WTC11 (cell line): ENCODE measurements at regions not wholly inside any gene's neighbourhood (a gene's known extent, or its start where the extent isn't known, plus 50 kb on each side); places are given as distances from the start of the nearest gene placed in this dataset.

Experiments
- ATAC-seq: fragments of 200-7000 bp; cut with Tn5 transposase; 2 replicates; pipeline ENCODE4 v1.10.0; 2021; ENCODE audit warnings: mild to moderate bottlenecking, moderate library complexity
- CTCF ChIA-PET: fragments of 300-600 bp; sonication (Branson Sonifier 250); formaldehyde crosslinking; loops from one replicate; lab custom pipeline; 2021; ENCODE audit warnings: antibody characterized with exemption; lab: Charles Lee
- POLR2A ChIA-PET: fragments of 350-600 bp; sonication (Branson Sonifier 250); formaldehyde crosslinking; loops from one replicate; lab custom pipeline; 2021; ENCODE audit warnings: antibody characterized with exemption; lab: Charles Lee
- DNase-seq: peaks from one replicate; pipeline ENCODE4 v3.0.0; 2021; ENCODE audit warnings: low spot score
- H3K27ac Mint-ChIP-seq: 2 replicates; pipeline ENCODE4 v1.8.0; 2021; ENCODE audit warnings: mixed read lengths
- H3K27me3 Mint-ChIP-seq: 2 replicates; pipeline ENCODE4 v1.8.0; 2021; ENCODE audit warnings: low read depth, mild to moderate bottlenecking, moderate library complexity, mixed read lengths
- H3K36me3 Mint-ChIP-seq: 2 replicates; pipeline ENCODE4 v1.8.0; 2021; ENCODE audit warnings: mixed read lengths
- H3K4me1 Mint-ChIP-seq: 2 replicates; pipeline ENCODE4 v1.8.0; 2022; ENCODE audit warnings: mixed read lengths
- H3K4me3 Mint-ChIP-seq: 2 replicates; pipeline ENCODE4 v1.8.0; 2021; ENCODE audit warnings: mild to moderate bottlenecking, moderate library complexity, mixed read lengths
- H3K9me3 Mint-ChIP-seq: 2 replicates; pipeline ENCODE4 v1.8.0; 2021; ENCODE audit warnings: mixed read lengths
- ELF4 ChIP-seq: sonication (generic); formaldehyde crosslinking; IDR thresholded peaks from 2 replicates; pipeline ENCODE4 v1.8.1; 2022; ENCODE audit warnings: low read depth, mild to moderate bottlenecking, moderate library complexity, missing genetic modification reagents
- FOXK1 ChIP-seq: sonication (generic); formaldehyde crosslinking; IDR thresholded peaks from 2 replicates; pipeline ENCODE4 v1.8.0; 2022; ENCODE audit warnings: mild to moderate bottlenecking, moderate library complexity, missing genetic modification reagents
- GRHL2 ChIP-seq: fragments of 250-450 bp; sonication (Bioruptor Pico); IDR thresholded peaks from 2 replicates; pipeline ENCODE4 v1.8.0; 2022; ENCODE audit warnings: mild to moderate bottlenecking, moderate library complexity; ENCODE audit not compliant: insufficient replicate concordance, severe bottlenecking
- IRF2 ChIP-seq: sonication (generic); formaldehyde crosslinking; IDR thresholded peaks from 2 replicates; pipeline ENCODE4 v1.8.0; 2022; ENCODE audit warnings: low read depth, missing genetic modification reagents, borderline replicate concordance
- JUN ChIP-seq: sonication (generic); formaldehyde crosslinking; IDR thresholded peaks from 2 replicates; pipeline ENCODE4 v1.8.0; 2023; ENCODE audit warnings: mild to moderate bottlenecking, missing genetic modification reagents
- MXD4 ChIP-seq: fragments of 250-450 bp; sonication (Bioruptor Pico); IDR thresholded peaks from 2 replicates; pipeline ENCODE4 v1.8.0; 2021; ENCODE audit warnings: mild to moderate bottlenecking, moderate library complexity, borderline replicate concordance
- NFATC4 ChIP-seq: fragments of 250-450 bp; sonication (Bioruptor Pico); IDR thresholded peaks from 2 replicates; pipeline ENCODE4 v1.9.0; 2021; ENCODE audit warnings: mild to moderate bottlenecking
- NR2C2 ChIP-seq: sonication (generic); formaldehyde crosslinking; IDR thresholded peaks from 2 replicates; pipeline ENCODE4 v1.8.0; 2022; ENCODE audit warnings: mild to moderate bottlenecking, missing genetic modification reagents
- RELA ChIP-seq: sonication (generic); formaldehyde crosslinking; IDR thresholded peaks from 2 replicates; pipeline ENCODE4 v1.8.1; 2022; ENCODE audit warnings: missing genetic modification reagents, mild to moderate bottlenecking, borderline replicate concordance
- ZNF121 ChIP-seq: sonication (generic); formaldehyde crosslinking; IDR thresholded peaks from 2 replicates; pipeline ENCODE4 v1.8.0; 2023; ENCODE audit warnings: missing genetic modification reagents
- ZNF416 ChIP-seq: fragments of 250-450 bp; sonication (Bioruptor Pico); IDR thresholded peaks from 2 replicates; pipeline ENCODE4 v1.9.0; 2021; ENCODE audit warnings: mild to moderate bottlenecking, inconsistent platforms
- ZNF423 ChIP-seq: fragments of 250-450 bp; sonication (Bioruptor Pico); IDR thresholded peaks from 2 replicates; pipeline ENCODE4 v2.1.2; 2022; ENCODE audit warnings: mild to moderate bottlenecking, moderate library complexity
- TF ChIP-seq, protein P1 (sequence below): sonication (generic); formaldehyde crosslinking; IDR thresholded peaks from 2 replicates; pipeline ENCODE4 v1.8.1; 2022; ENCODE audit warnings: mild to moderate bottlenecking, moderate library complexity, missing genetic modification reagents
- TF ChIP-seq, protein P2 (sequence below): sonication (generic); formaldehyde crosslinking; IDR thresholded peaks from 2 replicates; pipeline ENCODE4 v1.8.1; 2022; ENCODE audit warnings: missing genetic modification reagents, borderline replicate concordance
- TF ChIP-seq, protein P3 (sequence below): sonication (generic); formaldehyde crosslinking; IDR thresholded peaks from 2 replicates; pipeline ENCODE4 v1.8.0; 2022; ENCODE audit warnings: mild to moderate bottlenecking, missing genetic modification reagents
- TF ChIP-seq, protein P4 (sequence below): sonication (generic); formaldehyde crosslinking; IDR thresholded peaks from 2 replicates; pipeline ENCODE4 v1.8.1; 2022; ENCODE audit warnings: low read depth, mild to moderate bottlenecking, moderate library complexity, missing genetic modification reagents, borderline replicate concordance

DNA sequence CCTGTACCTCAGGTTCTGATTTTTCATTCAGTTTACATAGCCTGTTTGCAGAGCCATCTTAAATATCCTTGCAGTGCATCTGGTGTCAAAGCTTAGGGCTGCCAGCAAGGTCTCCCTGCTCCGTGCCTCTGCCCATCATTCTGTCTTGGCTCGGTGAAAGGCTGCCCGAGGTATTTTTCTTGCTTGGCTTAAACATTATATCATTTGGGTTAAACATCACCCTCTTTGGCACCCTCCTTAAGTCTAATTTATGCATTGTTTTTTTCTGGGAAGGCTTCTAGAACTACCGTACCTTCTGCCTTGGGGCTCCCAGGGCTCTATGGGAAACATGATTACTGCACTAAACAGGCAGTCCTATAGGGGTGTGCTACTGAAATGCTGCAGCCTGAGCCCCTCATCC lies 158.6 kb upstream of the CELF4 start:
- H3K9me3 Mint-ChIP-seq, result no peaks in the 10 kb centered on the region
- DNase-seq, result no peak
- no peaks in the 10 kb centered on the region for H3K36me3 Mint-ChIP-seq
- POLR2A ChIA-PET, result no interaction called here
- TF ChIP-seq, protein P1, sequence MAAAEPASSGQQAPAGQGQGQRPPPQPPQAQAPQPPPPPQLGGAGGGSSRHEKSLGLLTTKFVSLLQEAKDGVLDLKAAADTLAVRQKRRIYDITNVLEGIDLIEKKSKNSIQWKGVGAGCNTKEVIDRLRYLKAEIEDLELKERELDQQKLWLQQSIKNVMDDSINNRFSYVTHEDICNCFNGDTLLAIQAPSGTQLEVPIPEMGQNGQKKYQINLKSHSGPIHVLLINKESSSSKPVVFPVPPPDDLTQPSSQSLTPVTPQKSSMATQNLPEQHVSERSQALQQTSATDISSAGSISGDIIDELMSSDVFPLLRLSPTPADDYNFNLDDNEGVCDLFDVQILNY (CRISPR knock-in tag), result no peak
- no peak for TF ChIP-seq MXD4 (CRISPR knock-in tag)
- TF ChIP-seq GRHL2 (CRISPR knock-in tag), result no peak
- TF ChIP-seq, protein P2, sequence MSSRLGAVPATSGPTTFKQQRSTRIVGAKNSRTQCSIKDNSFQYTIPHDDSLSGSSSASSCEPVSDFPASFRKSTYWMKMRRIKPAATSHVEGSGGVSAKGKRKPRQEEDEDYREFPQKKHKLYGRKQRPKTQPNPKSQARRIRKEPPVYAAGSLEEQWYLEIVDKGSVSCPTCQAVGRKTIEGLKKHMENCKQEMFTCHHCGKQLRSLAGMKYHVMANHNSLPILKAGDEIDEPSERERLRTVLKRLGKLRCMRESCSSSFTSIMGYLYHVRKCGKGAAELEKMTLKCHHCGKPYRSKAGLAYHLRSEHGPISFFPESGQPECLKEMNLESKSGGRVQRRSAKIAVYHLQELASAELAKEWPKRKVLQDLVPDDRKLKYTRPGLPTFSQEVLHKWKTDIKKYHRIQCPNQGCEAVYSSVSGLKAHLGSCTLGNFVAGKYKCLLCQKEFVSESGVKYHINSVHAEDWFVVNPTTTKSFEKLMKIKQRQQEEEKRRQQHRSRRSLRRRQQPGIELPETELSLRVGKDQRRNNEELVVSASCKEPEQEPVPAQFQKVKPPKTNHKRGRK, result no peak
- TF ChIP-seq RELA (CRISPR knock-in tag), result no peak
- TF ChIP-seq NFATC4 (CRISPR knock-in tag), result no peak
- TF ChIP-seq, all 79 proteins: peak for 0
- Mint-ChIP-seq H3K4me1 (no peaks in the 10 kb centered on the region), H3K4me3 (no peak overlapping the region), H3K27ac (no peak overlapping the region), H3K27me3 (peaks cover 3% of the 10 kb centered on the region)
- no peak for ATAC-seq
- CTCF ChIA-PET, result no interaction called here

DNA sequence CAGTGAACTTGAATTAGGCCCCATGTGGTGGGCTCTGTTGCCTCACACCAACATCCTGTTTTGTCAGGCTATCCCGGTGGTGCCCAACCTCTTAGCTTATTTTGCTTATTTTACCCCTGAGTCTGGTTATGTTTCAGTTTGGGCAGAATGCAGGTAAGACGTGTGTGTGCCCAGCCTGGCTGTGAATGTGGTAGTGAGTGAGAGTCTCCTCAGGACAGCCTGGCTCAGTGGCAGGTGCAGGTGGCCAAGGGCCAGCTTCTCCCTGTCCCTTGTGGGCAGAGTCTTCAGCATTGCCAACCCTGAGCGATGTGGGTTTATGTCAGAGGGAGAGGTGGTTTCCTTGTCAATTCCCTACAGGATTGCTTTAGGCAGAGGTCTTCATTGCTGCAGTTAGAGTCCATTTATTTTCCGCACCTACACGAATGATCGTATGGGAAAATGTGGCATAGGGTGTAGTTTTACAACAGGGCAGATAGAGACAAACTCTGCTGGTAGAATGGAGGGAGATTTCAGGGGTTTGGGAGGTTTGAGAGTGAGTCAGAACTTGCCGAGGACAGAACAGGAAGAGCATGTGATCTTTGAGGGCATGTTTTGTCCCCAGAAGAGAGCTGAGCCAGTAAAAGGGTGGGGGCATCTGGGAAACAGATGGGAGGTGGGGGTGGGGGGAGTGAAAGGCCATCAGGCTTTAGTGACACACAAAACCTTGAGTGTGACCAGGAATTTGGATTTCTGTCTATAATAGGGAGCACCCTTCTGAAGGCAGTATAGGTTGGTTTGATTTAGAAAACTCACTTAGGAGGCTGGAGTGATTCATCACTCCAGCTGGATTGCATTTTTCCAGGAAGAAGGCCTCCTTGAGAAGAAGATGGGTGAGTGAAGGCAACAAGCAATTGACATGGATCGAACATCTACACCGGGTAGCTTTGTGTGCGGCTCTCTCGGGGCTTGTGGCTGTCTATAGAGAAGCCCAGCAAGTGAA lies 156.2 kb upstream of the CELF4 start:
- Mint-ChIP-seq H3K4me1 (no peaks in the 10 kb centered on the region), H3K36me3 (no peaks in the 10 kb centered on the region), H3K27ac (no peak overlapping the region), H3K9me3 (no peaks in the 10 kb centered on the region), H3K4me3 (no peak overlapping the region), H3K27me3 (peaks cover 3% of the 10 kb centered on the region; the same call in 1 of the 2 replicates)
- ChIA-PET CTCF (interaction anchor here (0.6 kb wide), 1 partner anchor 343 kb away, joined by 3 read pairs; no protein-coding TSS in a partner anchor), POLR2A (no interaction called here)
- ATAC-seq, result no peak
- TF ChIP-seq NR2C2 (CRISPR knock-in tag), result no peak
- TF ChIP-seq IRF2, result no peak
- TF ChIP-seq ZNF121, result no peak
- TF ChIP-seq NFATC4 (CRISPR knock-in tag), result no peak
- no peak for TF ChIP-seq FOXK1 (CRISPR knock-in tag)
- TF ChIP-seq JUN, result no peak
- TF ChIP-seq, protein P3, sequence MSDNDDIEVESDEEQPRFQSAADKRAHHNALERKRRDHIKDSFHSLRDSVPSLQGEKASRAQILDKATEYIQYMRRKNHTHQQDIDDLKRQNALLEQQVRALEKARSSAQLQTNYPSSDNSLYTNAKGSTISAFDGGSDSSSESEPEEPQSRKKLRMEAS (CRISPR knock-in tag), result no peak
- no peak for DNase-seq

DNA sequence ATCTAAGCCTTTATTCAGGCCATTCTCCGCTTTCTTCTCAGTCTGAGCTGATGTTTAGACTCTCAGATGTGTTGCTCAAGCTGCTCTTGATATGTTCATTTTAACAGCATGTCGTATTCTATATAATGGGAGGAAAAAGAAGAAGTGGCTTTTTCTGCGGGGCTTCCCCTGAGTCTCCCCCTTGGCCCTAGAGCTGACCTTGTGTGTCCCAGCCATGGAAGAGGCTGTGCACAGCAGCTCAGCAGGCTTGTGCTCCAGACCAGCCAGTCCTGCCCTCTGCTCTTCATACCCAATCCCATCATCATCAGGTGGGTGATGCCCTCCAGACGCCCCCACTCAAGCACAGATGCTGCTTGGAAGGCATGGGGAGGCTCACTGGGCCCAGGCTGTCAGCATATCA lies 155.1 kb upstream of the CELF4 start:
- POLR2A ChIA-PET, result no interaction called here
- ATAC-seq, result no peak

More for the DNA sequence above, 155.1 kb upstream of the CELF4 start:
- CTCF ChIA-PET, result no interaction called here
- H3K4me3 Mint-ChIP-seq, result no peak overlapping the region
- H3K4me1 Mint-ChIP-seq, result no peaks in the 10 kb centered on the region
- no peaks in the 10 kb centered on the region for H3K36me3 Mint-ChIP-seq
- peaks cover 3% of the 10 kb centered on the region; the same call in 1 of the 2 replicates for H3K27me3 Mint-ChIP-seq
- DNase-seq, result no peak
- TF ChIP-seq FOXK1 (CRISPR knock-in tag) (no peak), ZNF416 (CRISPR knock-in tag) (no peak), IRF2 (no peak), ZNF423 (CRISPR knock-in tag) (no peak), ELF4 (CRISPR knock-in tag) (no peak)
- TF ChIP-seq, protein P3 (CRISPR knock-in tag), result no peak
- TF ChIP-seq, protein P4, sequence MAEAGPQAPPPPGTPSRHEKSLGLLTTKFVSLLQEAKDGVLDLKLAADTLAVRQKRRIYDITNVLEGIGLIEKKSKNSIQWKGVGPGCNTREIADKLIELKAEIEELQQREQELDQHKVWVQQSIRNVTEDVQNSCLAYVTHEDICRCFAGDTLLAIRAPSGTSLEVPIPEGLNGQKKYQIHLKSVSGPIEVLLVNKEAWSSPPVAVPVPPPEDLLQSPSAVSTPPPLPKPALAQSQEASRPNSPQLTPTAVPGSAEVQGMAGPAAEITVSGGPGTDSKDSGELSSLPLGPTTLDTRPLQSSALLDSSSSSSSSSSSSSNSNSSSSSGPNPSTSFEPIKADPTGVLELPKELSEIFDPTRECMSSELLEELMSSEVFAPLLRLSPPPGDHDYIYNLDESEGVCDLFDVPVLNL (CRISPR knock-in tag), result no peak
- TF ChIP-seq, all 79 proteins: peak for 0
- no peaks in the 10 kb centered on the region for H3K9me3 Mint-ChIP-seq
- H3K27ac Mint-ChIP-seq, result no peak overlapping the region
